ENCODE measurements at regions not wholly inside any gene's neighbourhood (a gene's known extent, or its start where the extent isn't known, plus 50 kb on each side); places are given as distances from the start of the nearest gene placed in this dataset.

GRCh38 chr2:8314063-8314462 is 367.8 kb upstream of the ID2 start:
- TF ChIP-seq CEBPB (IDR thresholded peaks at IDR 0.05) (no peak), JUN (IDR thresholded peaks at IDR 0.05) (no peak), FOSL2 (IDR thresholded peaks at IDR 0.05) (no peak), FOSL2 (CRISPR knock-in tag; IDR thresholded peaks at IDR 0.05) (no peak), EP300 (IDR thresholded peaks at IDR 0.05) (no peak), HEYL (CRISPR knock-in tag; IDR thresholded peaks at IDR 0.05) (no peak), BCL3 (IDR thresholded peaks at IDR 0.05) (no peak), CHD2 (IDR thresholded peaks at IDR 0.05; ENCODE audit: low read length, partially characterized antibody) (no peak), POLR2A (IDR thresholded peaks at IDR 0.05; ENCODE audit: low read length) (no peak)
- TF ChIP-seq, protein P1, sequence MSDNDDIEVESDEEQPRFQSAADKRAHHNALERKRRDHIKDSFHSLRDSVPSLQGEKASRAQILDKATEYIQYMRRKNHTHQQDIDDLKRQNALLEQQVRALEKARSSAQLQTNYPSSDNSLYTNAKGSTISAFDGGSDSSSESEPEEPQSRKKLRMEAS (IDR thresholded peaks at IDR 0.05), result no peak
- TF ChIP-seq, protein P2, sequence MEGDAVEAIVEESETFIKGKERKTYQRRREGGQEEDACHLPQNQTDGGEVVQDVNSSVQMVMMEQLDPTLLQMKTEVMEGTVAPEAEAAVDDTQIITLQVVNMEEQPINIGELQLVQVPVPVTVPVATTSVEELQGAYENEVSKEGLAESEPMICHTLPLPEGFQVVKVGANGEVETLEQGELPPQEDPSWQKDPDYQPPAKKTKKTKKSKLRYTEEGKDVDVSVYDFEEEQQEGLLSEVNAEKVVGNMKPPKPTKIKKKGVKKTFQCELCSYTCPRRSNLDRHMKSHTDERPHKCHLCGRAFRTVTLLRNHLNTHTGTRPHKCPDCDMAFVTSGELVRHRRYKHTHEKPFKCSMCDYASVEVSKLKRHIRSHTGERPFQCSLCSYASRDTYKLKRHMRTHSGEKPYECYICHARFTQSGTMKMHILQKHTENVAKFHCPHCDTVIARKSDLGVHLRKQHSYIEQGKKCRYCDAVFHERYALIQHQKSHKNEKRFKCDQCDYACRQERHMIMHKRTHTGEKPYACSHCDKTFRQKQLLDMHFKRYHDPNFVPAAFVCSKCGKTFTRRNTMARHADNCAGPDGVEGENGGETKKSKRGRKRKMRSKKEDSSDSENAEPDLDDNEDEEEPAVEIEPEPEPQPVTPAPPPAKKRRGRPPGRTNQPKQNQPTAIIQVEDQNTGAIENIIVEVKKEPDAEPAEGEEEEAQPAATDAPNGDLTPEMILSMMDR (IDR thresholded peaks at IDR 0.05), result no peak
